HUES6 (cell line): ENCODE measurements at regions not wholly inside any gene's neighbourhood (a gene's known extent, or its start where the extent isn't known, plus 50 kb on each side); places are given as distances from the start of the nearest gene placed in this dataset.
"Not testable (repeated sequence)": the region's sequence is repeated elsewhere in the genome, so short reads cannot be mapped to it uniquely, and the experiment has no call there.

ENCODE experiments used
- H3K27ac ChIP-seq: 2 replicates; pipeline ENCODE4 v1.7.0; 2013; ENCODE audit warnings: low read depth, mild to moderate bottlenecking, low read length, inconsistent platforms
- H3K27me3 ChIP-seq: 2 replicates; pipeline ENCODE4 v1.6.1; 2013; ENCODE audit warnings: low read length; ENCODE audit not compliant: control insufficient read depth, insufficient read depth
- H3K36me3 ChIP-seq: 2 replicates; pipeline ENCODE4 v1.6.1; 2013; ENCODE audit warnings: low read length; ENCODE audit not compliant: control insufficient read depth, insufficient read depth
- H3K4me1 ChIP-seq: 2 replicates; pipeline ENCODE4 v1.6.1; 2013; ENCODE audit warnings: low read length; ENCODE audit not compliant: control insufficient read depth, insufficient read depth
- H3K4me3 ChIP-seq: 2 replicates; pipeline ENCODE4 v1.5.1; 2013; ENCODE audit warnings: low read depth, low read length
- H3K9ac ChIP-seq: one replicate; pipeline ENCODE4 v1.6.1; 2013; ENCODE audit warnings: mild to moderate bottlenecking, low read length
- H3K9me3 ChIP-seq: 2 replicates; pipeline ENCODE4 v1.6.1; 2013; ENCODE audit warnings: low read depth, low read length; ENCODE audit not compliant: control insufficient read depth, insufficient read depth

DNA sequence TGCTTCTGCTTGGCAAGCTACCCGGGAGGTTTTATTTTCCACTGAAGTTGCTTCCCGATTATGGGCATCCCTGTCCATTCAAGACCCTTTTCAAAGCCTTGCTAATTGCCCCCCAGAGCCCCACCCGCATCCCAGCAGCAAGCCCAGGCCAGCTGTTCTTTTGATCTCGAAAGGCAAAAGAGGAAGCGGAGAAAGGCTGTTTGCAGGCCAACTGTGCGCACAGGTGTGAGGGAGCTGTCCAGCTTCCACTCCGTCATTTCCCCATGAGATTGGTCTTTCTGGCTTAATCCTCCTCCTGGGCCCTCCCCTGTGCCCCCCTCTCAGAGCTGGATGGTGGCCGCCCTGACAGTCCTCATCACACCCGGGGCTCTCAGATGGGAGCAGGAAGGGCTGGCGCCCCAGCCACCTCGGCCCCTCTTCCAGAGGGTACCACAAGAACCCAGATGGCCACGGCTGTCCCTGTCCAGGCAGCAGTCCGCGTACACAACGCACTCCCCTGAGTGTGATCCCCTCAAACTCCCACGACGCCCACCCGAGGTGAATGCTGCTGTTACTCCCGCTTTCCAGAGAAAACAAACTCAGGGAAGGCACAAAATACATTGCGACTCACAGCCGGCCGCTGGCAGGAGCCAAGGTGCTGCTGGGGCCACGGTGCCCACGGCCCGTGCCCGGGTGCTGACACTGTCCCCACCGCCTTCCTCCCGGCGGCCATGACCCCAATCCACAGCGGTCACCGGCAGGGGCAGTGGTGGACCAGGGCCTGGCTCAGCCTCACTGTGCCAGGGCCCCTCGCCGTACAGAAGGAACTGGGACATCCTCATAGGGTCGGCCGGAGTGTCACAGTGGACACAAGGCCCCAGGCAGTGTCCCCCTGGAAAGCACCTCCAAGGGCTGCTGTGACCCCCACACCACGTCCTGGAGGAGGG, 121.9 kb downstream of the CRYAA start:
- H3K4me1 ChIP-seq: no peaks in the 10 kb centered on the region
- H3K9me3 ChIP-seq: no peaks in the 10 kb centered on the region
- no peaks in the 10 kb centered on the region for H3K27me3 ChIP-seq
- no peak overlapping the region for H3K4me3 ChIP-seq
- no peak overlapping the region for H3K9ac ChIP-seq
- no peak overlapping the region for H3K27ac ChIP-seq
- no peaks in the 10 kb centered on the region for H3K36me3 ChIP-seq

DNA sequence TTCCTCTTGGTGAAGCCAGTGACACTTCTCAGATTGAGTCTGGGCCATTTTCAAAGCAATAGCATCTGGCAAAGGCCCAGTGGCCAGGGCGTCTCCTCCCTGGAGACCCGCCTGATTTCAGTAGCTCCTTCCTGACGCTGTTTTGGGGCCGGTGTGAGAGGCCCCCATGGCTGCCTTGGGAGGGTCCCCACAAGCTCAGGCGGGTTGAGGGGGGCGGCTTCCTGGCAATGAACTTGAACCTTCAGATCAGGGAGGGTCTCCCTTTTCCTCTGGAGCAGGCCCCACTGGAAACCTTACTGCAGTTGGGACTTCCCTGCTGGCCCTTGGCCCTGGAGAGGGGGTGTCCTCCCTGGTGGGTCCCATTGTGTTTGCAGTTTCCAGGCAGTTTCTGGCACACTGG, 121.2 kb downstream of the CRYAA start:
- no peak overlapping the region for H3K27ac ChIP-seq
- H3K4me1 ChIP-seq: no peaks in the 10 kb centered on the region
- H3K9me3 ChIP-seq: no peaks in the 10 kb centered on the region
- H3K9ac ChIP-seq: no peak overlapping the region
- no peaks in the 10 kb centered on the region for H3K27me3 ChIP-seq
- H3K36me3 ChIP-seq: no peaks in the 10 kb centered on the region
- H3K4me3 ChIP-seq: no peak overlapping the region

- H3K4me1 ChIP-seq: no peaks in the 10 kb centered on the region
- H3K27me3 ChIP-seq: no peaks in the 10 kb centered on the region
- no peaks in the 10 kb centered on the region for H3K9me3 ChIP-seq
- H3K36me3 ChIP-seq: no peaks in the 10 kb centered on the region
- no peak overlapping the region for H3K27ac ChIP-seq
- H3K4me3 ChIP-seq: no peak overlapping the region
- H3K9ac ChIP-seq: no peak overlapping the region
Observed at GRCh38 chr21:43289442-43289841, 120.6 kb downstream of the CRYAA start.

GRCh38 chr21:43287795-43288755, 119.3 kb downstream of the CRYAA start:
- H3K9ac ChIP-seq: no peak overlapping the region

GRCh38 chr21:43287111-43287760, 118.4 kb downstream of the CRYAA start:
- no peaks in the 10 kb centered on the region for H3K9me3 ChIP-seq
- no peak overlapping the region for H3K27ac ChIP-seq
- no peak overlapping the region for H3K4me3 ChIP-seq
- H3K9ac ChIP-seq: no peak overlapping the region
- H3K4me1 ChIP-seq: no peaks in the 10 kb centered on the region
- H3K36me3 ChIP-seq: no peaks in the 10 kb centered on the region
- H3K27me3 ChIP-seq: no peaks in the 10 kb centered on the region

More at GRCh38 chr21:43287795-43288755, 119.3 kb downstream of the CRYAA start:
- H3K4me3 ChIP-seq: no peak overlapping the region
- no peaks in the 10 kb centered on the region for H3K36me3 ChIP-seq
- no peak overlapping the region for H3K27ac ChIP-seq
- H3K27me3 ChIP-seq: no peaks in the 10 kb centered on the region
- H3K9me3 ChIP-seq: no peaks in the 10 kb centered on the region
- no peaks in the 10 kb centered on the region for H3K4me1 ChIP-seq

GRCh38 chr21:43286196-43286595, 117.4 kb downstream of the CRYAA start:
- H3K27ac ChIP-seq: no peak overlapping the region
- no peaks in the 10 kb centered on the region for H3K27me3 ChIP-seq
- H3K4me3 ChIP-seq: no peak overlapping the region
- no peaks in the 10 kb centered on the region for H3K4me1 ChIP-seq
- H3K9ac ChIP-seq: no peak overlapping the region
- no peaks in the 10 kb centered on the region for H3K9me3 ChIP-seq
- no peaks in the 10 kb centered on the region for H3K36me3 ChIP-seq

- H3K27me3 ChIP-seq: no peaks in the 10 kb centered on the region
- H3K36me3 ChIP-seq: no peaks in the 10 kb centered on the region
- no peak overlapping the region for H3K27ac ChIP-seq
- H3K4me3 ChIP-seq: no peak overlapping the region
- no peaks in the 10 kb centered on the region for H3K9me3 ChIP-seq
- H3K4me1 ChIP-seq: no peaks in the 10 kb centered on the region
- H3K9ac ChIP-seq: no peak overlapping the region
Observed at GRCh38 chr21:43284700-43285099, 115.9 kb downstream of the CRYAA start.

DNA sequence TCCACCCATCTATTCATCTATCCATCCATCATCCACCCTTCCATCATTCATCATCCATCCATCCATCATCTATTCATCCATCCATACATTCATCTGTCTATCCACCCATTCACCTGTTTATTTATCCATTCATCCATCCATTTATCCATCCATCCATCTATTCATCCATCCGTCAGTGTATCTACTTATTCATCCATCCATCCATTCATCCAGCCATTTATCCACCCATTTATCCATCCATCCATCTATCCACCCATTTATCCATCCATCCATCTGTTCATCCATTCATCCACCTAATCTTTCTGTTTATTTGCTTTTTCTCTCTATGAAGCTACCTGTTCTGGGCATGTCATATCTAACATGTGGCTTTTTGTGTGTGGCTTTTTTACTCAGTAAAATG, 115.4 kb downstream of the CRYAA start:
- Histone ChIP-seq H3K4me3 (no peak overlapping the region), H3K36me3 (no peaks in the 10 kb centered on the region), H3K27ac (no peak overlapping the region), H3K27me3 (no peaks in the 10 kb centered on the region), H3K9me3 (no peaks in the 10 kb centered on the region), H3K9ac (no peak overlapping the region), H3K4me1 (no peaks in the 10 kb centered on the region)

DNA sequence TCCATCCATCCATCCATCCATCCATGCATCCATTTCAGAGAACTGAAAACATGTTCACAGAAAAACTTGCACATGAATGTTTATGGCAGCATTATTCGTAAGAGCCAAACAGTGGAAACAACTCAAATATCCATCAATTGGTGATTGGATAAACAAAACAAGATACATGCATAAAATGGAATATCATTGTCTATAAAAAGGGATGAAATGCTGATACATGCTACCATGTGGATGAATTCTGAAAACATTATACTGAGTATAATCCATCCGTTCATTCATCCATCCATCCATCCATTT, 115.1 kb downstream of the CRYAA start:
- H3K9me3 ChIP-seq, H3K27ac ChIP-seq, H3K27me3 ChIP-seq, H3K36me3 ChIP-seq, H3K9ac ChIP-seq, H3K4me3 ChIP-seq, H3K4me1 ChIP-seq: not testable (repeated sequence)

GRCh38 chr21:43283136-43283924, 114.5 kb downstream of the CRYAA start:
- Histone ChIP-seq H3K9ac (no peak overlapping the region), H3K4me1 (no peaks in the 10 kb centered on the region), H3K4me3 (no peak overlapping the region), H3K9me3 (no peaks in the 10 kb centered on the region), H3K27me3 (no peaks in the 10 kb centered on the region), H3K36me3 (no peaks in the 10 kb centered on the region), H3K27ac (no peak overlapping the region)
